Activated CD8-positive, alpha-beta memory T cell treated with anti-CD3 and anti-CD28 coated beads, Interleukin-2, amount 50 U/mL, for 48 hours (primary cell): ENCODE measurements at regions not wholly inside any gene's neighbourhood (a gene's known extent, or its start where the extent isn't known, plus 50 kb on each side); places are given as distances from the start of the nearest gene placed in this dataset.
A peak's percentile ranks its signal among the peaks of the same experiment; 100 is the strongest.

ENCODE experiments used
- DNase-seq: peaks from one replicate; pipeline ENCODE4 v3.0.0-alpha.2; 2020

DNA sequence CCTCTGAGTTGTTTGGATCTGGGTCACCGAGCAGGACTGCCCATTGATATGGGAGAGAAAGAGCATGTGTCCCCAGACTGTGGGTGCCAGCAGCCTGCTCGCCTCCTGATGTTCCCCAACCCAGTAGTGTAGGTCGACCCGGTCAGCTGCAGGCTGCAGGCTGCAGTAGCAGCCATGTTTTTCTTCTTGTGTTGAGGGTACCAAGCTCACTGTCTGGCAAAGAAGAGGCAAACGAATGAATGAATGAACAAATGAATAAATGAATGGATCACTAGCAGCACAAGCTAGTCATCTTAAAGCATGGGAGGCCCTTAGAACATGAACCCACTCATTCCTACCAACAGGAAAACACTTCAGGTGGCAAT, 293.2 kb downstream of the SOX9 start:
- DNase-seq: no peak

DNA sequence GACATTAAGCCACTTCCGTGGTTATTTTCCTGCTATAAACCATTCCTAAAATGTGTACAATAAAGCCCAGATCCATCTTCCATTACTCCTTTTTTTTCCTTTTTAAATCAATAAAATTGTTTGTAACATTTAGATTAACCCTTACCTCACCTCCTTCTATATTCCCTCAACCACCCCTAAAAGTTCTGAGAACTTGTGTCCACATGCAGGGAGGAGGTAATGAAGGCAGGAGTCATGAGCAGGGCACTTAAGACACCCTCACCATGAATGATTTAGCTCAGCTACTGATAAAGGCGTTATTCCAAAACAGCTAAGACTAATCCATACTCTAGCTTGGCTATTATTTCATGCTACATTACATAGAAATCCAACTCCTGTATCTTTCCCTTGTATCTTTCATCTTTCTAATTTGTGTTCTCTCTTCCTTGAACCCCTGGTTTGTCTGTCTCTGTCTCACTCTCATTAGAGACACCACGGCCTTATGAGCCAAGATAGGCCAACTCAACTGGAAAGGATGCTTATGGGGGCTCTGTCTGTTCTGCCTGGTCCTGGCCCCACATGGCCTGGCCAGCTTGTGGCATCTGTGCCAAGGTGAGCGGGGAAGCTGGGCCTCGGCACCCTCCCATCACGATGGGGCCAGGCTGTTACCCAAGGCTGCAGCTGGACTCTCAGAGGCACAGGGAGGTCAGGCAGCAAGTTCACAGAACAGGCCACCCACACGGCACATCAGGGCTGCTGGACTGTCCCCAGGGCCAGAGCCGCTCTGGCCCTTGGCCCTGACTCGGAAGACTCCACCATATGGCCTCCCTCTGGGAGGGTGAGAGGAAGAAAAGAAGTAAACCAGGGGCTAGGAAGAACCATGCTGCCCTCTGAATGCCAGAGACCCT, 294.4 kb downstream of the SOX9 start:
- no peak for DNase-seq

DNA sequence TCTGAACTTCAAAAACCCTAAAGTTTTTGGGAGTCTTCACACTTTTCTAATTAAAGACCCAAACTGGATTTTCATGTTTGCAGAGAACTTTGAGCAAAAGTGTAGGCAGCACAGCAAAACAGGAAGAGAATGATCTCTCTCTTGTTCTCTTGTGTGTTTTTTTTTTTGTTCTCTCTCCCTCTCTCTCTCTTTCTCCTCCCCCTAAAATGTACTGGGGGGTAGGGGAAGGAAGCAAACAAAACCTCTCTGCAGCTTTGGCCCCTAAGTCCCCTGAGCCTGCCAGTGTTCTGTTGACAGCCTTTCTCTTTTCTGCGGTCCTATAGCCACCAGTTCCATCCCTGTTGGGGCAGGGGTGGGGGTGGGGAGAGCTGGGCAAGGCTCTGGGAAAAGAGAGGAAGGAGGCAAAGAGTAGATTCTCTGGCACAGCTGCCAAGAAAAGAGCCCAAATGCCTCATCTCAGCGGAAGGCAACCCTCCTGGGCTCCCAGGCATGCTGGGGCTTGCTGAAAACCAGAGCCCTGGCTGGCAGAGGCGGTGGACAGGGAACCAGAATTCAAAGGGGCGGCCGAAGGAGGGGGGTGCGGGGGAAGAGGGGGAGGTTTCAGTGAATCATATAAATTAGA, 295.3 kb downstream of the SOX9 start:
- no peak for DNase-seq

DNA sequence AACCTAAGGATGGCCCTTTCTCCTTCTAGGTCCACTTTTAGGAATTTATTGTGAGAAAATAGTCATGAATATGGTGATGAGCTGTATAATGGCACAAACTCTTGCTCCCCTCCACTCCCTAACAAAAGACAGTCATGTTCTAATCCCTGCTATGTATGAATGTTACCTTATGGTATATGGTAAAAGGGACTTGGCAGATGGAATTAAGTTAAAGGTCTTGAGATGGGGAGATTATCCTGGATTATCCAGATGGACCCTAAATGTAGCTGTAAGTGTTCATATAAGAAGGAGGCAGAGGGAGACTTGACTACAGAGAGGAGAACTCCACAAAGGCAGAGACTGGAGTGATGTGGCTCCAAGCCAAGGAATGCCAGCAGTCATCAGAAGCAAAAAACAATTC, 296.1 kb downstream of the SOX9 start:
- DNase-seq: no peak

DNA sequence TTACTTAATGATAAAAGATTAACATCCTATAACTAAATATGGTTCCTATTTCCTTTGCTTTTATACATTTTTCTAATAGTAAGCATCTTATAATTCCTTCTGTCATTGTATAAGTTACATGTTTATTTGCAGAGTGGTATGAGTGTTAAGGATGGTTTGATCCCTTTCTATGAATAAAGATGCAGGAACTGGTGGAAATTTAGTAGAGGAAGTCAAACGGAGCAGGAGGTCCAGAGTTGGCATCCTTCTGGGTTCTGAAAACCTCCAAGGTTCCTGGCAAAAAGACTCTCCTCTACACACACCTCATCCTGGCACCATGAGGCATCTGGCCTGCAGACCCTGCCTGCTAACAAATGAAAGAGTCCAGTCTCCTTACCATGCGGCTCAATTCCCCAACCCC, 296.8 kb downstream of the SOX9 start:
- DNase-seq: no peak

DNA sequence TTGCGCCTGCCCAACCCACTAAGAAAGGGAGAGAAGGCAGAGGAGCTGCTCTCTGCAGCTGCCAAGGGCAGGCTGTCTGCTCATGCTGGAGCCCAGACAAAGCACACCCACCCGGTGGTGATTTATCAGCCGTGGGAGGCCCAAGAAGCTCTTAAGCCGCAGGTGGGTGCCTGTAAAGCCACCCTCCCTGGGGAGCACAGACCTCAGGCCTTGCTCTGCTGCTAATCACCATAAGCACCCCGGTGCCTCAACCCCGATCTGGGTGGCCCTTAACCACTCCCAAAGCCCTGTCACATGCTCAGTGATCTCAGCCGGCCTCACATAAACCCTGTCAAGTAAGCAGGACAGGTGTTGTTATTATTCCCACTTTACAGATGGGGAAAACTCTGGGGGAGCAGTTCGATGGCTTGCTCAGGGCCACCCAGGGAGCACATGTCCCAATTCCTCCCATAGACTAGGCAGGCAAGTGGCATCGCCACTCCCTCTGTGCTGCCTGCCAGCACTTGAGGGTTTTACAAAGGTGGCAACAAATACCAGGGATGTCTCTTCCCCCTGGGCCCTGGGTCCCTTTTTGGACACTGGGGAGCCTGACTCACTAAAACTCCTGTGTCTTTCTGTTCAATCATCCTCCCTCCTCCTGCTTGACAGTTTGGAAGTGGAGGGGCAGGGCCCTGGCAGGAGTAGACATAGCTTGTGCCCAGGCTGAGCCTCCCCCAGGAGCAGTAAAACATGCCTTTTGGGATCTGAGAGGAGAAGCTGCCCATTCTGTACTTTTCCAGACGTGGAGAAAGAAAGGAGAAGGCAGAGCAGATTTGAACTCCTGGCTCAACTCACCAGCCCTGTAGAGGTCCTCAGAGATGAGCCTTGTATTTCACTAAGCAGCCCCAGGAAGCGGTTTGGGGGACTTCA, 299.3 kb downstream of the SOX9 start:
- DNase-seq: no peak

DNA sequence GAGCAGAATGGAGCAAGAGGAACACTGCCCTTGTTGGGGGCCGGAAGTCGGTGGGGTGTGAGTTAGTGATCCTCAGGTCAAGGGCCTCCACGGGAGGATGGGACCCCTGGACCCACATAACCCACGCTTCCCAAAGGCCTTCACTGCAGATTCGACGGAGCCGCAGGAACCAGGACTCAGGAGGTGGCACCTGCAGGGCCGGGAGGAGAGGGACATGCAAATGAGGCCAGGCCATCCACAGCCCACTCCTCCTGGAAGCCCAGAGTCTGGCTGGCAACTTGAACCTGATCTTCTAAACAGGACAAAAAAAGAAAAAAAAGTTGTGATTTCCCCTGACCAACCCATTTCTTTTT, 299.9 kb downstream of the SOX9 start:
- DNase-seq: no peak

DNA sequence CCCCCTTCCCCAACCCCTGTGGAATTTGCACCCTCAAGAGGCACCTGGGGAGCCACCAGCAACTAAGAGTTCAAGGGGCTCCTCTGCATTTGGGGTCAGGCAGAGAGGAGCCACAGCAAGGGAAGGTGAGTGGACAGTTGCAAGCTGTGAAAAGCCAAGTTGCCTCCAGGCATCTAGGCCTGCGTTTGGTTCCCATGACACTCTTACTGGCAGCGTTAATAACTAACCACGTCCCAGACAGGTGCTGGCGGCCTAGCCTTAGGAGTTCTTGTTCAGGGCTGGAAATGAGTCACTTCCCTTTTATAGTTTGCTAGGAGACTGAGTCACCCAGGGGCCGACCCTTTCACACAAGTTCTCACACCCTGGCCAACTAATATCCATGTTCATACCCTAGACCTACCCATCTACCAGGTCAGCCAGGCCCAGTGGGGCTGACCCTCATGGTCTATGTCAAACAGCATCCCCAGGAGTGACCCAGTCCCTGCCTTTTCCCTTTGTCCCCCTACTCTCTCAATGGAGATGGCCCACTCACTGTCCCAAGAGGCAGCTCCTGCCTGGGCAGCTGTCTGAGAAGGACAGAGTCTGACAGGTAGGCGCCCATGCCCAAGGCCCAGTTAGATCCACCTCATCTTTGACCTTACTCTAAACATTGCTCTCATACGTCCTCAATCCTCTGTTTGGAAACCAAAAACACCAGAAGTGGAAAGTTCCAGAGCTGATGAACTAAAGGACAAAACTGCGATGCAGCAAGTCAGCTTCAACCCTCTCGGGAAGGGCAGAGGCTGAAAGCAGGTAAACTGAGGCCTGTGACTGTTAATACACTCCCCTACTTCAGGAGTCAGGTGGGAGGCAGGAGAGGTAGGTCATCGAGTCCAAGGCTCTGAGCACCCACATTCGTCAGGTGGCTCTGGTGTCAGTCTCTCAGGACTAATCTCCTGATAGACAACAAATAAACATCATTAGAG, 300.6 kb downstream of the SOX9 start:
- DNase-seq: peak; percentile 57

DNA sequence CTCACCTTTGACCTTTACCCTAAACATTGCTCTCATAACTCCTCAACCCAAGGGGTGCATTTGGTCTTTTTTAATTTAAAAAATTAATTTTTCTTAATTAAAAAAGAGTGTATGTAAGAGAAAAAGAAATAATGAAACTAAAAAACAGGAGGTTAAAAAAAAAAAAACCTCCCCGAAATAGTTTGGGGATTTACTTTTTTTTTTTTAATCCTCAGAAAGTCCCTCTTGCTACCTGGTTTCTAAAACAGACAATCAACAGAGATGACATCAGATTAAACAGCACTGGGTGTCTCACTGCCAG, 301.3 kb downstream of the SOX9 start:
- no peak for DNase-seq

DNA sequence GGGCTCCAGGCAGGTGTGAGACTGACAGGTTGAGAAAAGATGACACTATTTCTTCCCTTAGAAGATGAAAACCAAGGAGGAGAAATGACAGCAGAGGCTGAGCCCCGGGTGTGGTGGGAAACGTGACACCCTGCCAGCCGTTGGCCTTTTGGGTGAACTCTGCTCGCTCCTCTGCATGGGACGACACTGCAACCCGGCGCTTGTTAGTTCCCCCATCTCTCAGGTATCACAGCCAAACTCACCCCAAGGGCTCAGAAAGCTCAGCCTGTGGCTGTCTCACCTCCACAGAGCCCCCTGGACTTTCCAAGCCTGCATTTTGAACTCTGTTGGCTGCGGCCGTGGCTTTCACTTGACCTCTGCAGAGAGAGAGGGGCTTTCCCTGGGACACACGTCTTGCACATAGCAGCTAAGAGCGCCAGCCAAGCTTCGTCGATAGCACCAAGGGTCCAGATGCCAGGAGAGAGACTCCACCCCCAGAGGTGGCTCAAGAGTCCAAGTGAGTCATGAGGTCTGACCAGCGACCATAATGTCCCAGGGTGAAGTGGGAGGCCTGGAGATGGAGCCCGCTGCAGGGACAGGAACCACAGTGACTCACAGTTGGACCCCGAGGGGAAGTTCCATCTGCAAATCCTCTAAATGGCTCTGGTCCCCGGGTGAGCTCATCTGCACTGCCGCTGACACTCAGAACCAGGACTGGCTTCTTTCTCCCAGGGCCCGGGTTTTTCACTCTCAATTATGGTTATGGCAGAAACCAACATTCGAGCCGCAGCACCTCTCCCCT, 301.9 kb downstream of the SOX9 start:
- peak; percentile 56 for DNase-seq

DNA sequence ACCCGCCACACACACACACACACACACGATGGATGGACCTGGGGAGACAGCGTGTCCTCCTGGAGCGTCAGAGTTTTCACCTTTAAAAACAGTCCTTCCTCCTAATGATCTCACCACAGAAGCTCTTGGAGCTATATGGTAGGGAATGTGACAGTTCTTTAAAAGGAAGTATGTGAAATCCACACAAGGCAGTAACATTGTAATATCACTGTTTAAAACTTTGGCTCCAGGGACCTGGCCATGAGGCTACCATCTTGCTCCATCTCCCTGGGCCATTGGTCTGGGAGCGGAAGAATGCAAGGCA, 302.4 kb downstream of the SOX9 start:
- no peak for DNase-seq

DNA sequence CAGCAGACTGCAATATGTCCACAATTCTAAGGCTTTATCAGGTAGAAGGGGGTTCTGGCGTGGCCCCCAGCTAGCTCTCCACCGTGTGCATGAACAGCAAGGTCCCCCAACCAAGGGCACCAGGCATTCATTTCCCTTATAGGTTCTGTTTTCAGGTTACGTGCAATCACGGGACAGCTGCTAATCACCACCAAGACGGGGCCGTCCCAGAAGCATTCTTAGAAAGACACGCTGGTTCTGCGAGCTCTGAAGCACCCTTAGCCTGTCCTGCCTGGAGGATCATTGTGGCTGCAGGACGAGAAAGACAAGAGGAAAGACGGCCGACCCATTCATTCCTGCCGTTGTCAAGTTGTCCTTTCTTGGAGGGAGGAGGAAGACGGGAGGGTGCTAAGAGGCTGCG, 302.9 kb downstream of the SOX9 start:
- no peak for DNase-seq

DNA sequence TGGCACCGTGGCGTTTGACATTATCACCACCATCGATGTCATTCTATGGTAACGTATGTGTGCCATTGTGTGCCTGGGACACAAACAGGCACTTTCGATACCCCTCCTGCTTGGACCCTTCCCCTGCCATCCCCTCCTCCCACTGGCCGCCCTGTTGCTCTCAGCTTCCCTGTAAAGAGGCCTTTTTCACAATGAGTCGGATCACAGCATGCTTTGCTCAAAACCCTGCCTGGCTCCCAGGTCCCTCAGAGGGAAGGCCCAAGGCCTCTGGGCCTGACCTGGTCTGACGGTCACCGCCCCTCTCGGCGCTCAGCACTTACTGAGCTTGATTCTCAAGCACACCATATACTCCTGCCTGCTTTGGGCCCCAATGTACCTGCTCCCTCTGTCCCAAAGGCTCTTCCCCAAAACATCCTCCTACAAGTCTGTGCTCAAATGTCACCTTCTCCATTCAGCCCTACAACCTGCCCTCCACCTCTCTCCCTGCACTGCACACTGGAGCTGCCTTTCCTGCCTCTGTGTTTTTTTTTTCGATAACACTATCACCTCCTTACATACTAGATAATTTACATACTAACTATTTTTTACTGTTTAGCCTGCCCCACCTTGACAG, 303.8 kb downstream of the SOX9 start:
- DNase-seq: no peak

DNA sequence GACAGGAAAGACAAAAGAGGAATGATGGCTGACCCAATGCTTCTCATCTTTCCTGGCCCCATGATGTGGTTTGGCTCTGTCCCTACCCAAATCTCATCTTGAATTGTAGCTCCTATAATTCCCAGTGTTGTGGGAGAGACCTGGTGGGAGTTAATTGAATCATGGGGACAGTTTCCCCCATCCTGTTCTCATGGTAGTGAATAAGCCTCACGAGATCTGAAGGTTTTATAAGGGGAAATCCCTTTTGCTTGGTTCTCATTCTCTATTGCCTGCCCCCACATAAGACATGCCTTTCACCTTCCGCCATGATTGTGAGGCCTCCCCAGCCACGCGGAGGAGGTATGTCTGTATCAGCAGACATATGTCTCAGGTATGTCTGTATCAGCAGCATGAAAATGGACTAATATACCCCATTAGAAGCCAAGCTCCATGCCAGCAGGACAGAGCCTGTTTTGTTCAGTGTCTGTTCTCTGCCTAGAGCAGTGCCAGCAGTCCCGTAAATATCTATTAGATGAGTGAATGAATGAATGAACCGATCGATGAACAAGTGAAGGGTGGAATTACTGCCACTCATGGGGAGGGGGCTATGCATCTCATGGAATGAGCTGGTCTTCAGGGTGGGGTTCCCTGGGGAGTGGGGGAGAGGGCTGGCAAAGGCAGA, 304.4 kb downstream of the SOX9 start:
- no peak for DNase-seq

DNA sequence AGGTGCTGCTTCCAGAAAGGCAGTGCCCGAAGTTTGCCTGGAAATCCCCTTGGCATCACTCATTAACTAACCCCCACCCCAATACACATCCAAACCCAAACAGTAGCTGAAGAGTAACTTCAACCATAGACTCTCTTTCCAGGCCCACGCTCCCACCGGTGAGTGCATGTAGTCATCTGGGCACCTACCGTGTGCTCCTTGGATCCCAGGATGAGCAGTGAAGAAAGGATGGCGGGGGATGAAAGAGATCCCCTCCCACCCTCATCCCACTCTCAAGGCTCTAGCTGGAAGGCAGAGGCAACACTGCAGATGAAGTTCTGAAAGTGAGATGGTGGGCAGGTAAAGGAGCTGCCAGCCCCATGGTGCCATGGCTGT, 305.0 kb downstream of the SOX9 start:
- no peak for DNase-seq

DNA sequence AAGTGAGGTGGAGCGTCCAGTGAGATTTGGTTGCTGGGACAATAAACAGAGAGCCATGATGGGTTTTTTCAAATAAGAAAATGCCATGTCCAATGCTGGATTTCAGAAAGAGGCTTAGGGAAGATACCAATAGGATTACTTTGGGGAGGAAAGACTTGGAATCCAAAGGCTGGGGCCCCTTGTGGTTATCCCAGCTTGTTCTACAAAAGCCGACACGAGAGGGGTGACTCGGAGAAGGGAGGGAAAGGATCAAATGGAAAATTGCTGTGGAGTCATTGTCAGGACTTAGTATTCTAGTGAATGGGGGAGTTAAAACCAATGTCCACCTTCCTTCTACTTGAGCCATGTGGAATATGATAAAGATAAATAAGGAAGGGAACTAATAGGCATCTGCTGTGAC, 305.5 kb downstream of the SOX9 start:
- no peak for DNase-seq

DNA sequence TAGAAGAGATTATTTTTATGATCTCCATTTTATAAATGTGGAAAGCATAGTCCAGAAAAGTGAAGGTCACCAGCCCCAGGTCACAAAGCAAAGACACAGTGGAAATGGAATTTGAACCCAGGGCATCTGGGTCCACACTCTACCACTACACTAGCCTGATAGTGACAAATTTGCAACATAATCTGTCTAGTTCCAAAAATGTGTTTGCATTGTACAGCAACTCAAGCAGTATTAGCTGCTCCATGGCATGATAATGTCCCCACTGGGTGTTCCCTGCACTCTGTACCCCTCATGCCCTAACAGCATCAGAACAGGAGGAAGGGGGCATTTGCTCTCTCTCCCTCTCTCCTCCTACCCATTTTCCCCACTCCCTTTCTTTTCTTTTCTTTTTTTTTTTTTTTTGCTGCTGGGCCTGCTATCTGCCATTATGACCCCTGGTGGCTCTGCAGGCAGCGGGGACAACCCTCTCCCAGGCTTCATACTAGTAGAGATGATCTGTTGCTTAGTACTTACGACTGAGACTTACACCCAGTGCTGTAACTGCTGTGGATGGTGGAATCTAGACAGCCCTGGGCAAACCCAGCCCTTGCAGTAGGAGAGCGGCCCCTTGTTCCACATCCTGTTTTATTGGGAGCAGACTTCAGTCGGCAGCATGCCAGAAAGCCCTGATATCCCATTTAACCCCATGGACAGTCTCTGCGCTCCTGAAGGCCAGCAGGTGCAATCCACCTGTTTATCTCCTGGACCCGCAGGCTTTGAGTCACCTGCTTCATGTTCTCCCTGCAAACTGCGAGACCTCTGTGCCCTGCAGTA, 306.3 kb downstream of the SOX9 start:
- DNase-seq: no peak

DNA sequence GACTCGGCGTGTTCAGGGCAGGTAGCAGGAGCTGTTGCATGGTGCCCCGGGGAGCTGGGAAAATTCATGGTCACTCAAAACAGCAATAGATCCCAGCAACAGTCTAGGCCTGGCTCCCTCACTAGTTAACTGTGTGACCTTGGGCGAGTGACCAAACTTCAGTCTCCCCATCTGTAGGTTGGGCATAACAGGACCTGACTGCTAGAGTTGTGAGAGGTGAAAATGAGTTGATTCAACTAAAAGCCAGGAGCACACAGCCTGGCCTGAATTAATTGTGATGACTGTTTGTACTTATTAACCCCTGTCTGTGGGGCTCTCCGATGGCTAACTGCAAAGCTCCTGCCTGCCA, 306.9 kb downstream of the SOX9 start:
- DNase-seq: no peak

DNA sequence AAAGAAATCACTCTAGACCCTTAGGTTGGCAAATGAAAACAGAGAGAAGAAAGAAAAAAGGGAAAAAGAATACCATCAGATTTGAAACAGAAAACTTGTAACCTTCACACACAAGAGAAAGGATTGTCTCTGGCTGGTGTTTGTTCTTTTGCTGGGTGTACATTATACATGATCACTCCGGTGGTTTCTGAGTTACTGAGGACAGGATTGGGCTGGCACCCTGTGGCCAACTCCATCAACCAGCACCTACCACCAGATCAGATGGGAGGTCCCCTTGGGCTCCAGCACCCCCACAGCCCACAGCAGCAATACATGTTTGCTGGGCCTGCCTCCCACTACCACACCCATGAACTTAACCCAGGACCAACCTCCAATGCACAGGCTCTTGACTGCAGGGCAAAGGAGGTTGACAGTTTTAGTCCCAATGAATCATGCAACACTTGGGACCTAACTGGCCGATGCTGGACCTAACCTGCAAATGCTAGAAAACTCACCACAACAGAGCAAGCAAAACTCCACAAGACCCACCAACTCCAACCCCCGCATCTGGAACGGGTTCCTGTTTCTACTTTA, 308.3 kb downstream of the SOX9 start:
- DNase-seq: no peak
